H9 (cell line): ENCODE measurements at regions not wholly inside any gene's neighbourhood (a gene's known extent, or its start where the extent isn't known, plus 50 kb on each side); places are given as distances from the start of the nearest gene placed in this dataset.

Experiments used
- DNase-seq: peaks from one replicate; pipeline ENCODE4 v3.0.0-alpha.2; 2017
- H2AFZ ChIP-seq: one replicate; pipeline ENCODE4 v1.6.1; 2013; ENCODE audit warnings: mild to moderate bottlenecking, low read length, control low read depth, moderate library complexity
- H2AK5ac ChIP-seq: 2 replicates; pipeline ENCODE4 v1.6.1; 2013; ENCODE audit warnings: low read length, control low read depth, mixed read lengths; ENCODE audit not compliant: insufficient read length
- H2BK120ac ChIP-seq: one replicate; pipeline ENCODE4 v1.6.1; 2013; ENCODE audit warnings: low read depth, mild to moderate bottlenecking, low read length, control low read depth, inconsistent platforms; ENCODE audit not compliant: poor library complexity, severe bottlenecking
- H2BK12ac ChIP-seq: 2 replicates; pipeline ENCODE4 v1.6.1; 2013; ENCODE audit warnings: low read length, control low read depth, mixed read lengths, low read depth; ENCODE audit not compliant: insufficient read length
- H2BK15ac ChIP-seq: 2 replicates; pipeline ENCODE4 v1.6.1; 2013; ENCODE audit warnings: low read depth, low read length, control low read depth
- H2BK20ac ChIP-seq: one replicate; pipeline ENCODE4 v1.6.1; 2013; ENCODE audit warnings: low read depth, mild to moderate bottlenecking, low read length, control low read depth, inconsistent platforms; ENCODE audit not compliant: poor library complexity, severe bottlenecking
- H2BK5ac ChIP-seq: 2 replicates; pipeline ENCODE4 v1.6.1; 2013; ENCODE audit warnings: low read length, control low read depth, mixed read lengths; ENCODE audit not compliant: insufficient read length
- H3K14ac ChIP-seq: 2 replicates; pipeline ENCODE4 v1.6.1; 2013; ENCODE audit warnings: low read length, control low read depth; ENCODE audit not compliant: insufficient read depth
- H3K18ac ChIP-seq: 2 replicates; pipeline ENCODE4 v1.6.1; 2013; ENCODE audit warnings: low read depth, mild to moderate bottlenecking, mixed read lengths, low read length, control low read depth; ENCODE audit not compliant: insufficient read length
- H3K23ac ChIP-seq: 2 replicates; pipeline ENCODE4 v1.6.1; 2013; ENCODE audit warnings: low read length, control low read depth, mixed read lengths, low read depth; ENCODE audit not compliant: insufficient read length
- H3K23me2 ChIP-seq: 2 replicates; pipeline ENCODE4 v1.6.1; 2013; ENCODE audit warnings: low read depth, mild to moderate bottlenecking, mixed read lengths, low read length, control low read depth; ENCODE audit not compliant: insufficient read length, poor library complexity, severe bottlenecking
- H3K27ac ChIP-seq: 2 replicates; pipeline ENCODE4 v1.5.1; 2013; ENCODE audit warnings: low read length, control low read depth, mixed read lengths, low read depth; ENCODE audit not compliant: insufficient read length
- H3K27me3 ChIP-seq: 2 replicates; pipeline ENCODE4 v1.6.1; 2013; ENCODE audit warnings: low read length, control low read depth, inconsistent platforms; ENCODE audit not compliant: insufficient read depth
- H3K4ac ChIP-seq: 2 replicates; pipeline ENCODE4 v1.6.1; 2013; ENCODE audit warnings: low read depth, mild to moderate bottlenecking, control low read depth, inconsistent platforms, low read length, moderate library complexity
- H3K4me1 ChIP-seq: 2 replicates; pipeline ENCODE4 v1.6.1; 2013; ENCODE audit warnings: low read length, control low read depth, inconsistent platforms; ENCODE audit not compliant: insufficient read depth
- H3K4me2 ChIP-seq: 2 replicates; pipeline ENCODE4 v1.6.1; 2013; ENCODE audit warnings: low read length, control low read depth, mixed read lengths; ENCODE audit not compliant: insufficient read length, insufficient read depth
- H3K56ac ChIP-seq: 2 replicates; pipeline ENCODE4 v1.6.1; 2013; ENCODE audit warnings: low read depth, mild to moderate bottlenecking, mixed read lengths, low read length, control low read depth; ENCODE audit not compliant: insufficient read length
- H3K79me1 ChIP-seq: 2 replicates; pipeline ENCODE4 v1.6.1; 2013; ENCODE audit warnings: low read depth, mild to moderate bottlenecking, moderate library complexity, low read length, control low read depth, inconsistent platforms; ENCODE audit not compliant: insufficient read depth, poor library complexity, severe bottlenecking
- H3K79me2 ChIP-seq: 2 replicates; pipeline ENCODE4 v1.6.1; 2013; ENCODE audit warnings: low read length, control low read depth, inconsistent platforms; ENCODE audit not compliant: insufficient read depth
- H3K9ac ChIP-seq: 2 replicates; pipeline ENCODE4 v1.6.1; 2013; ENCODE audit warnings: low read length, control low read depth, mixed read lengths; ENCODE audit not compliant: insufficient read length; ENCODE audit errors: extremely low read depth
- H3K9me3 ChIP-seq: one replicate; pipeline ENCODE4 v1.6.1; 2013; ENCODE audit warnings: low read depth, low read length, inconsistent platforms; ENCODE audit not compliant: control insufficient read depth
- H3T11ph ChIP-seq: one replicate; pipeline ENCODE4 v1.6.1; 2013; ENCODE audit warnings: mild to moderate bottlenecking, low read length, control low read depth, inconsistent platforms
- H4K20me1 ChIP-seq: one replicate; pipeline ENCODE4 v1.6.1; 2013; ENCODE audit not compliant: control insufficient read depth, insufficient read length, insufficient read depth
- H4K5ac ChIP-seq: 2 replicates; pipeline ENCODE4 v1.6.1; 2013; ENCODE audit warnings: low read depth, mild to moderate bottlenecking, mixed read lengths, low read length, control low read depth; ENCODE audit not compliant: insufficient read length
- H4K8ac ChIP-seq: replicated peaks from 2 replicates; pipeline ENCODE4 v1.6.1; 2013; ENCODE audit warnings: low read length, control low read depth, mixed read lengths, low read depth; ENCODE audit not compliant: insufficient read length
- H4K91ac ChIP-seq: 2 replicates; pipeline ENCODE4 v1.6.1; 2013; ENCODE audit warnings: low read depth, mild to moderate bottlenecking, moderate library complexity, mixed read lengths, low read length, control low read depth; ENCODE audit not compliant: insufficient read length
- H3K27ac Mint-ChIP-seq, 3 experiments: 2 replicates in 2 of 3; 3 replicates in 1 of 3; pipeline ENCODE4 v1.8.0; 2020 to 2021; ENCODE audit warnings: mixed read lengths in 3 of 3, mild to moderate bottlenecking in 1 of 3, moderate library complexity in 1 of 3
- H3K27me3 Mint-ChIP-seq: 2 replicates; pipeline ENCODE4 v1.8.0; 2021; ENCODE audit warnings: low read depth, mild to moderate bottlenecking, moderate library complexity, mixed read lengths
- H3K36me3 Mint-ChIP-seq, 3 experiments: 2 replicates in 2 of 3; 3 replicates in 1 of 3; pipeline ENCODE4 v1.8.0; 2020 to 2021; ENCODE audit warnings: low read depth in 3 of 3, mixed read lengths in 3 of 3; ENCODE audit not compliant: insufficient read depth in 1 of 3
- H3K4me1 Mint-ChIP-seq, 2 experiments: 2 replicates each; pipeline ENCODE4 v1.8.0; 2020; ENCODE audit warnings: mixed read lengths in 2 of 2
- H3K4me3 Mint-ChIP-seq, 2 experiments: 2 replicates in 1 of 2; 3 replicates in 1 of 2; pipeline ENCODE4 v1.8.0; 2020 to 2021; ENCODE audit warnings: mild to moderate bottlenecking in 2 of 2, mixed read lengths in 2 of 2, moderate library complexity in 1 of 2
- H3K9me3 Mint-ChIP-seq, 2 experiments: 2 replicates in 1 of 2; 3 replicates in 1 of 2; pipeline ENCODE4 v1.8.0; 2020; ENCODE audit warnings: mild to moderate bottlenecking in 2 of 2, mixed read lengths in 2 of 2, moderate library complexity in 1 of 2
- whole genome bisulfite sequencing: extraction: QIAGEN DNeasy Blood & Tissue Kit; methylation state at CpG from one replicate; pipeline ENCODE4 v1.1.7; 2013; ENCODE audit warnings: missing lambda C conversion rate, low lambda C conversion rate, mixed read lengths; ENCODE audit not compliant: insufficient read length; ENCODE audit errors: extremely low coverage; 5-methylcytosine and 5-hydroxymethylcytosine counted together
- TF ChIP-seq, protein P1 (sequence below): fragments of 200-600 bp; sonication (generic); conservative IDR thresholded peaks from 3 replicates; pipeline ENCODE4 v1.8.0; 2021; ENCODE audit warnings: antibody characterized with exemption, mild to moderate bottlenecking

DNA sequence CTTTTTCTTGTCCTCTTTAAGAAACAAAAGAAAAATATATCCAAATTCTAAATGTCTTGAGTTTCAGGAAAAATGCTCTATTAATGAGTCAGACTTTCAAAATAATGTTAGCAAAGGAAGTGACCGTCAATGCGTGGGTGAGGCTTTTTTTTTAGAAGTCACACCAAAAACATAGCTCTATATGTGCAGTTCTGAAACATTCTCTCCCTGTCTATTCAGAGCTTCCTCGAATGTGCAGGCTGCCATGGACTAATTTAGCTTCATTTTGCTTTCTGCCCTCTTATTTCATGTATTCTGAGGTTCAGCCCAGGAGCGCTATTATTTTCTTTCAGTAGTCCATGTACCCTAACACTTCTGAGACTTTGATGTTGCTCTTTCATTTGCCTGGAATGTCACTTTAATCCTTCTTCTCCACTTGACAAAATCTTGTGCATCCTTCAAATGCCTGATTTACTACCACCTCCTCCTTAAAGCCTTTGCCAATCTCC lies 72.5 kb upstream of the RASA1 start:
- H3K56ac ChIP-seq, result no peak overlapping the region
- H3K4ac ChIP-seq, result no peak overlapping the region
- H3K36me3 Mint-ChIP-seq, result no peaks in the 10 kb centered on the region; a peak in 1 of 7 replicates
- H2BK12ac ChIP-seq, result no peak overlapping the region
- H4K20me1 ChIP-seq, result no peaks in the 10 kb centered on the region
- DNase-seq, result no peak
- no peaks in the 10 kb centered on the region for H3K23me2 ChIP-seq
- H3K27ac ChIP-seq, result no peak overlapping the region
- H4K91ac ChIP-seq, result no peak overlapping the region
- H3K9me3 Mint-ChIP-seq, result peaks cover 0 to 3% of the 10 kb centered on the region in 2 experiments; a peak in 2 of 5 replicates
- no peak overlapping the region for H2AFZ ChIP-seq
- H2AK5ac ChIP-seq, result no peak overlapping the region
- H4K8ac ChIP-seq, result no peak overlapping the region
- H3K4me3 Mint-ChIP-seq, result no peak overlapping the region
- H3K4me1 ChIP-seq, result no peaks in the 10 kb centered on the region
- no peak overlapping the region for H4K5ac ChIP-seq
- no peak overlapping the region for H3K27ac Mint-ChIP-seq
- no peak overlapping the region for H3K23ac ChIP-seq
- H2BK120ac ChIP-seq, result no peak overlapping the region
- no peak overlapping the region for H3K9ac ChIP-seq
- no peaks in the 10 kb centered on the region for H3K79me2 ChIP-seq
- no peak overlapping the region for H2BK20ac ChIP-seq
- TF ChIP-seq, protein P1, sequence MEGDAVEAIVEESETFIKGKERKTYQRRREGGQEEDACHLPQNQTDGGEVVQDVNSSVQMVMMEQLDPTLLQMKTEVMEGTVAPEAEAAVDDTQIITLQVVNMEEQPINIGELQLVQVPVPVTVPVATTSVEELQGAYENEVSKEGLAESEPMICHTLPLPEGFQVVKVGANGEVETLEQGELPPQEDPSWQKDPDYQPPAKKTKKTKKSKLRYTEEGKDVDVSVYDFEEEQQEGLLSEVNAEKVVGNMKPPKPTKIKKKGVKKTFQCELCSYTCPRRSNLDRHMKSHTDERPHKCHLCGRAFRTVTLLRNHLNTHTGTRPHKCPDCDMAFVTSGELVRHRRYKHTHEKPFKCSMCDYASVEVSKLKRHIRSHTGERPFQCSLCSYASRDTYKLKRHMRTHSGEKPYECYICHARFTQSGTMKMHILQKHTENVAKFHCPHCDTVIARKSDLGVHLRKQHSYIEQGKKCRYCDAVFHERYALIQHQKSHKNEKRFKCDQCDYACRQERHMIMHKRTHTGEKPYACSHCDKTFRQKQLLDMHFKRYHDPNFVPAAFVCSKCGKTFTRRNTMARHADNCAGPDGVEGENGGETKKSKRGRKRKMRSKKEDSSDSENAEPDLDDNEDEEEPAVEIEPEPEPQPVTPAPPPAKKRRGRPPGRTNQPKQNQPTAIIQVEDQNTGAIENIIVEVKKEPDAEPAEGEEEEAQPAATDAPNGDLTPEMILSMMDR, result no peak
- H3K27me3 ChIP-seq, result no peaks in the 10 kb centered on the region
- no peak overlapping the region for H2BK15ac ChIP-seq
- peaks cover 0 to 2% of the 10 kb centered on the region in 2 experiments; a peak in 1 of 4 replicates for H3K4me1 Mint-ChIP-seq
- no peak overlapping the region for H2BK5ac ChIP-seq
- H3K18ac ChIP-seq, result no peak overlapping the region
- H3K9me3 ChIP-seq, result no peaks in the 10 kb centered on the region
- no peak overlapping the region for H3T11ph ChIP-seq
- WGBS, result no CpG with 5 or more reads among the region's 4 CpGs
- H3K79me1 ChIP-seq, result no peaks in the 10 kb centered on the region
- H3K14ac ChIP-seq, result no peak overlapping the region
- no peak overlapping the region for H3K4me2 ChIP-seq
- no peaks in the 10 kb centered on the region; the same call in 1 of the 2 replicates for H3K27me3 Mint-ChIP-seq
